ENCODE measurements at regions not wholly inside any gene's neighbourhood (a gene's known extent, or its start where the extent isn't known, plus 50 kb on each side); places are given as distances from the start of the nearest gene placed in this dataset.

DNA sequence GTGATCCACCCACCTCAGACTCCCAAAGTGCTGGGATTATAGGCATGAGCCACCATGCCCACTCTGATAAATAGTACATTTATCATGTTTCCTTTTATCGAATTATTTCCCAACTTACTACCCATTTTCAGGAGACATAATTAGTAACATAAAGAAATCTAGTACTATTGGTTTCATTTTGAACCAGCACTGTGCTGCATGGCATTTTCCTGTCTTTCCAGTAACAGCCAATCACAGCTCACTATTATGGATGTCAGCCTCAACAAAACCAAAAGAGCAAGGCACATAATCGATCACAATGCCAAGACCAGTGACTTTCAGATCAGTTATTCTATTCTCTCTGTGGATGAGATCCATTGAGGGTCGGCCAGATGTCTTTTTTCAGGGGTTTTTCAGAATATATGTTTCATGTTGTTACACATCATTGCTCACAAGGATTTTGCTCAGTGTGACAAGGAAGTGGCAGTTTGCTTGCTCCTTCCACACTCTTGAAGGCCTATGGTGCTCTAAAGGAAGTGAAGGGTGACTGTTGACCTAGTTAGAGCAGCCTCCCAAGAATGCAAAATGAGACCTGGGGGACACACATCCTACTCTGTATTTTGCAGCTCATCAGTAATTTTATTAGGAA, 233.4 kb downstream of the KCNRG start:
- TF ChIP-seq EZH2 (IDR thresholded peaks at IDR 0.05; ENCODE audit: insufficient read depth, low read length): no peak
- TF ChIP-seq, protein P1, sequence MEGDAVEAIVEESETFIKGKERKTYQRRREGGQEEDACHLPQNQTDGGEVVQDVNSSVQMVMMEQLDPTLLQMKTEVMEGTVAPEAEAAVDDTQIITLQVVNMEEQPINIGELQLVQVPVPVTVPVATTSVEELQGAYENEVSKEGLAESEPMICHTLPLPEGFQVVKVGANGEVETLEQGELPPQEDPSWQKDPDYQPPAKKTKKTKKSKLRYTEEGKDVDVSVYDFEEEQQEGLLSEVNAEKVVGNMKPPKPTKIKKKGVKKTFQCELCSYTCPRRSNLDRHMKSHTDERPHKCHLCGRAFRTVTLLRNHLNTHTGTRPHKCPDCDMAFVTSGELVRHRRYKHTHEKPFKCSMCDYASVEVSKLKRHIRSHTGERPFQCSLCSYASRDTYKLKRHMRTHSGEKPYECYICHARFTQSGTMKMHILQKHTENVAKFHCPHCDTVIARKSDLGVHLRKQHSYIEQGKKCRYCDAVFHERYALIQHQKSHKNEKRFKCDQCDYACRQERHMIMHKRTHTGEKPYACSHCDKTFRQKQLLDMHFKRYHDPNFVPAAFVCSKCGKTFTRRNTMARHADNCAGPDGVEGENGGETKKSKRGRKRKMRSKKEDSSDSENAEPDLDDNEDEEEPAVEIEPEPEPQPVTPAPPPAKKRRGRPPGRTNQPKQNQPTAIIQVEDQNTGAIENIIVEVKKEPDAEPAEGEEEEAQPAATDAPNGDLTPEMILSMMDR (IDR thresholded peaks at IDR 0.05; ENCODE audit: insufficient read depth, low read depth, low read length): no peak

Data from astrocyte (in vitro differentiated cells and primary cell).